Left ventricle myocardium inferior (tissue), 1 donor: ENCODE measurements at regions not wholly inside any gene's neighbourhood (a gene's known extent, or its start where the extent isn't known, plus 50 kb on each side); places are given as distances from the start of the nearest gene placed in this dataset.
A peak's percentile ranks its signal among the peaks of the same experiment; 100 is the strongest.
"Not testable (repeated sequence)": the region's sequence is repeated elsewhere in the genome, so short reads cannot be mapped to it uniquely, and the experiment has no call there.

ENCODE experiments used
- DNase-seq: peaks from one replicate; pipeline ENCODE4 v3.0.0-alpha.2; 2020
- H3K27ac ChIP-seq: fragments of 200-600 bp; replicated peaks from 2 replicates; pipeline ENCODE4 v1.8.0; 2021
- H3K27me3 ChIP-seq: fragments of 200-600 bp; 2 replicates; pipeline ENCODE4 v1.8.0; 2021; ENCODE audit warnings: low read depth
- H3K36me3 ChIP-seq: fragments of 200-600 bp; 2 replicates; pipeline ENCODE4 v1.8.0; 2021
- H3K4me1 ChIP-seq: fragments of 200-600 bp; 2 replicates; pipeline ENCODE4 v1.8.0; 2021
- H3K4me3 ChIP-seq: fragments of 200-600 bp; 2 replicates; pipeline ENCODE4 v1.8.0; 2021; ENCODE audit warnings: mild to moderate bottlenecking, moderate library complexity
- H3K9me3 ChIP-seq: fragments of 200-600 bp; replicated peaks from 2 replicates; pipeline ENCODE4 v1.8.0; 2021
- intact Hi-C: fragments of 100-400 bp; cut with micrococcal nuclease; formaldehyde crosslinking; loops from one replicate; pipeline ENCODE4 v1.11.0; 2022
- donor health status: DM: no; HTN: yes; CAD: no; lungs with severe emphysema.

- H3K27me3 ChIP-seq, H3K36me3 ChIP-seq, DNase-seq, H3K4me3 ChIP-seq, H3K27ac ChIP-seq, H3K4me1 ChIP-seq, intact Hi-C loops, H3K9me3 ChIP-seq: not testable (repeated sequence)
These were observed 201.8 kb upstream of the IRF2BP2 start for GRCh38 chr1:234811824-234812223.

- H3K9me3 ChIP-seq, H3K27ac ChIP-seq, H3K4me3 ChIP-seq, H3K36me3 ChIP-seq, intact Hi-C loops, H3K4me1 ChIP-seq, DNase-seq, H3K27me3 ChIP-seq: not testable (repeated sequence)
These were observed 200.7 kb upstream of the IRF2BP2 start for GRCh38 chr1:234810726-234811125.

- H3K4me1 ChIP-seq, H3K4me3 ChIP-seq, DNase-seq, H3K9me3 ChIP-seq, intact Hi-C loops, H3K27me3 ChIP-seq, H3K36me3 ChIP-seq: not testable (repeated sequence)
- peak overlapping the region; percentile 60 for H3K27ac ChIP-seq
These were observed 199.9 kb upstream of the IRF2BP2 start for GRCh38 chr1:234809854-234810245.

- DNase-seq, H3K27me3 ChIP-seq, H3K4me3 ChIP-seq, H3K4me1 ChIP-seq, H3K9me3 ChIP-seq, intact Hi-C loops, H3K36me3 ChIP-seq: not testable (repeated sequence)
- peak overlapping the region; percentile 60 for H3K27ac ChIP-seq
These were observed 199.2 kb upstream of the IRF2BP2 start for GRCh38 chr1:234808943-234809853.

GRCh38 chr1:234808459-234808858 lies 198.5 kb upstream of the IRF2BP2 start:
- intact Hi-C loops, result not testable (repeated sequence)

GRCh38 chr1:234807705-234808104 lies 197.7 kb upstream of the IRF2BP2 start:
- H3K27ac ChIP-seq, intact Hi-C loops, DNase-seq, H3K27me3 ChIP-seq, H3K9me3 ChIP-seq, H3K4me3 ChIP-seq, H3K4me1 ChIP-seq, H3K36me3 ChIP-seq: not testable (repeated sequence)

More at GRCh38 chr1:234808459-234808858, 198.5 kb upstream of the IRF2BP2 start:
- not testable (repeated sequence) for H3K4me1 ChIP-seq, H3K27me3 ChIP-seq, H3K4me3 ChIP-seq, H3K9me3 ChIP-seq, H3K36me3 ChIP-seq, DNase-seq
- H3K27ac ChIP-seq, result peak overlapping the region; percentile 27

GRCh38 chr1:234802586-234802985 lies 192.6 kb upstream of the IRF2BP2 start:
- H3K4me3 ChIP-seq, H3K27ac ChIP-seq, H3K9me3 ChIP-seq, intact Hi-C loops, H3K36me3 ChIP-seq, H3K4me1 ChIP-seq, H3K27me3 ChIP-seq, DNase-seq: not testable (repeated sequence)

GRCh38 chr1:234801636-234802035 lies 191.7 kb upstream of the IRF2BP2 start:
- H3K9me3 ChIP-seq, H3K27ac ChIP-seq, intact Hi-C loops, H3K4me1 ChIP-seq, H3K4me3 ChIP-seq, DNase-seq, H3K36me3 ChIP-seq, H3K27me3 ChIP-seq: not testable (repeated sequence)

- H3K9me3 ChIP-seq, H3K27me3 ChIP-seq, H3K4me1 ChIP-seq, DNase-seq, intact Hi-C loops, H3K27ac ChIP-seq, H3K36me3 ChIP-seq, H3K4me3 ChIP-seq: not testable (repeated sequence)
These were observed 191.2 kb upstream of the IRF2BP2 start for GRCh38 chr1:234801147-234801546.

- H3K36me3 ChIP-seq, H3K27me3 ChIP-seq, DNase-seq, H3K4me3 ChIP-seq, H3K4me1 ChIP-seq, H3K9me3 ChIP-seq, intact Hi-C loops, H3K27ac ChIP-seq: not testable (repeated sequence)
These were observed 190.6 kb upstream of the IRF2BP2 start for GRCh38 chr1:234800563-234800962.

- H3K4me1 ChIP-seq, intact Hi-C loops, DNase-seq, H3K4me3 ChIP-seq, H3K27me3 ChIP-seq, H3K9me3 ChIP-seq, H3K36me3 ChIP-seq, H3K27ac ChIP-seq: not testable (repeated sequence)
These were observed 189.2 kb upstream of the IRF2BP2 start for GRCh38 chr1:234799021-234799689.

GRCh38 chr1:234797216-234797615 lies 187.2 kb upstream of the IRF2BP2 start:
- H3K27me3 ChIP-seq, intact Hi-C loops, H3K9me3 ChIP-seq, H3K27ac ChIP-seq, H3K4me1 ChIP-seq, H3K4me3 ChIP-seq, DNase-seq, H3K36me3 ChIP-seq: not testable (repeated sequence)

- H3K9me3 ChIP-seq, H3K36me3 ChIP-seq, H3K4me3 ChIP-seq, DNase-seq, H3K4me1 ChIP-seq, H3K27ac ChIP-seq, intact Hi-C loops, H3K27me3 ChIP-seq: not testable (repeated sequence)
These were observed 186.4 kb upstream of the IRF2BP2 start for GRCh38 chr1:234796438-234796792.
